KMS-11 (cell line): ENCODE measurements at regions not wholly inside any gene's neighbourhood (a gene's known extent, or its start where the extent isn't known, plus 50 kb on each side); places are given as distances from the start of the nearest gene placed in this dataset.

ENCODE experiments used
- H2AFZ ChIP-seq: fragments of 200-600 bp; sonication (generic); 2 replicates; pipeline ENCODE4 v1.6.1; 2016; ENCODE audit warnings: antibody characterized with exemption, mixed run types, low read depth
- H3K27ac ChIP-seq: fragments of 200-600 bp; sonication (generic); 2 replicates; pipeline ENCODE4 v1.6.1; 2016; ENCODE audit warnings: mild to moderate bottlenecking, mixed run types
- H3K27me3 ChIP-seq: fragments of 200-600 bp; sonication (generic); 2 replicates; pipeline ENCODE4 v1.6.1; 2017; ENCODE audit warnings: mild to moderate bottlenecking, low read depth, mixed run types, moderate library complexity; ENCODE audit not compliant: insufficient read depth
- H3K36me3 ChIP-seq: fragments of 200-600 bp; sonication (generic); 2 replicates; pipeline ENCODE4 v1.6.1; 2017; ENCODE audit warnings: mild to moderate bottlenecking, mixed run types; ENCODE audit not compliant: insufficient read depth
- H3K4me1 ChIP-seq: fragments of 200-600 bp; sonication (generic); 2 replicates; pipeline ENCODE4 v1.6.1; 2016; ENCODE audit warnings: mild to moderate bottlenecking, low read depth, mixed run types; ENCODE audit not compliant: poor library complexity, severe bottlenecking
- H3K4me2 ChIP-seq: fragments of 200-600 bp; sonication (generic); 2 replicates; pipeline ENCODE4 v1.7.0; 2016; ENCODE audit warnings: mild to moderate bottlenecking, mixed run types
- H3K4me3 ChIP-seq: fragments of 200-600 bp; sonication (generic); IDR thresholded peaks from 2 replicates; pipeline ENCODE4 v1.6.1; 2017; ENCODE audit warnings: low read depth, low read length, mixed read lengths; ENCODE audit not compliant: insufficient read depth
- H3K79me2 ChIP-seq: fragments of 200-600 bp; sonication (generic); 2 replicates; pipeline ENCODE4 v1.6.1; 2016; ENCODE audit warnings: low read depth, mixed run types; ENCODE audit not compliant: insufficient read depth
- H3K9ac ChIP-seq: fragments of 200-600 bp; sonication (generic); 2 replicates; pipeline ENCODE4 v1.6.1; 2016; ENCODE audit warnings: mild to moderate bottlenecking, mixed run types
- H4K20me1 ChIP-seq: fragments of 200-600 bp; sonication (generic); 2 replicates; pipeline ENCODE4 v1.6.1; 2016; ENCODE audit warnings: mild to moderate bottlenecking, mixed run types; ENCODE audit not compliant: insufficient read depth
- CTCF ChIP-seq: fragments of 200-600 bp; sonication (generic); conservative IDR thresholded peaks from 2 replicates; pipeline ENCODE4 v1.6.1; 2017; ENCODE audit warnings: low read depth, mild to moderate bottlenecking, antibody characterized with exemption, low read length, moderate library complexity, mixed read lengths

GRCh38 chr2:173684896-173685459 is 280.2 kb downstream of the SP3 start:
- no peak for TF ChIP-seq CTCF

GRCh38 chr2:173690349-173690748 is 274.8 kb downstream of the SP3 start:
- H4K20me1 ChIP-seq, result no peaks in the 10 kb centered on the region
- H2AFZ ChIP-seq, result no peak overlapping the region
- H3K4me1 ChIP-seq, result no peaks in the 10 kb centered on the region
- no peak overlapping the region for H3K4me2 ChIP-seq
- no peaks in the 10 kb centered on the region for H3K27me3 ChIP-seq
- TF ChIP-seq CTCF, result no peak
- no peaks in the 10 kb centered on the region for H3K79me2 ChIP-seq
- H3K4me3 ChIP-seq, result no peak overlapping the region
- H3K9ac ChIP-seq, result no peak overlapping the region
- H3K27ac ChIP-seq, result no peak overlapping the region
- H3K36me3 ChIP-seq, result no peaks in the 10 kb centered on the region

More at GRCh38 chr2:173684896-173685459, 280.2 kb downstream of the SP3 start:
- Histone ChIP-seq H3K4me2 (no peak overlapping the region), H3K4me3 (no peak overlapping the region), H2AFZ (no peak overlapping the region), H3K27ac (no peak overlapping the region), H4K20me1 (no peaks in the 10 kb centered on the region), H3K36me3 (no peaks in the 10 kb centered on the region), H3K4me1 (no peaks in the 10 kb centered on the region), H3K9ac (no peak overlapping the region), H3K27me3 (no peaks in the 10 kb centered on the region), H3K79me2 (no peaks in the 10 kb centered on the region)

- Histone ChIP-seq H3K79me2 (no peaks in the 10 kb centered on the region), H3K27ac (no peak overlapping the region), H3K9ac (no peak overlapping the region), H3K4me1 (no peaks in the 10 kb centered on the region), H4K20me1 (no peaks in the 10 kb centered on the region), H3K4me2 (no peak overlapping the region), H2AFZ (no peak overlapping the region), H3K27me3 (no peaks in the 10 kb centered on the region), H3K36me3 (no peaks in the 10 kb centered on the region), H3K4me3 (no peak overlapping the region)
- no peak for TF ChIP-seq CTCF
These were observed 273.1 kb downstream of the SP3 start for GRCh38 chr2:173692068-173692467.

DNA sequence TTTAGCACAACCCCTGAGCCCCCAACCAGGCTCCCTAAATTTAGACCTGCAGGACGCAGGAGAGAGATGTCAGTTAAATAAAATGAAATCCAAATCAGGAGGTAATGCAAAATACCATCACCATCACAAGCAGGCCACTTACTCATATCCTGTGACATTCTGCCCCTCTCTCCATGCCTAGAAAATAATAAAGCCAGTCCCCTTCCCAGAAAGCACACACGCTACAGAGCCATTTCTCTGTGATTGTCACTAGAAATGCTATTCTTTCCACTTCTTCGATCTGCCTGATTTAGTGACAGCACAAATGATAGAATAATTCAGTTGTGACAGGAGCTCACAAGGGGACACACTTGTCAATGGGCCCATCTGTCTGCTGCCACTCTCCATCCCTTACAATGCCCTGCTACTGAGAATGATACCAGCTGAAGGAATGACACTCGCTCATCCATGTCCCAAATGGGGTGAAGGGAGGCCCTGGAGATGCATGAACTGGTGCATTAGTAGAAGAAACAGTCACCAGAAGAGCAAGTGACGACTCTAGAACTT is 272.1 kb downstream of the SP3 start:
- Histone ChIP-seq H3K27me3 (no peaks in the 10 kb centered on the region), H3K4me3 (no peak overlapping the region), H3K4me2 (no peak overlapping the region), H2AFZ (no peak overlapping the region), H3K79me2 (no peaks in the 10 kb centered on the region), H4K20me1 (no peaks in the 10 kb centered on the region), H3K36me3 (no peaks in the 10 kb centered on the region), H3K4me1 (no peaks in the 10 kb centered on the region), H3K9ac (no peak overlapping the region), H3K27ac (no peak overlapping the region)
- no peak for TF ChIP-seq CTCF
